WTC11 (cell line): ENCODE measurements at regions not wholly inside any gene's neighbourhood (a gene's known extent, or its start where the extent isn't known, plus 50 kb on each side); places are given as distances from the start of the nearest gene placed in this dataset.

Experiments used
- CTCF ChIP-seq: fragments of 200-600 bp; IDR thresholded peaks from 2 replicates; pipeline ENCODE4 v1.8.0; 2022; ENCODE audit warnings: antibody characterized with exemption
- E2F1 ChIP-seq: sonication (generic); formaldehyde crosslinking; IDR thresholded peaks from 2 replicates; pipeline ENCODE4 v1.8.0; 2022; ENCODE audit warnings: mild to moderate bottlenecking, missing genetic modification reagents
- E2F4 ChIP-seq: sonication (generic); formaldehyde crosslinking; IDR thresholded peaks from 2 replicates; pipeline ENCODE4 v1.8.1; 2022; ENCODE audit warnings: low read depth, mild to moderate bottlenecking, moderate library complexity, missing genetic modification reagents, borderline replicate concordance
- E2F5 ChIP-seq: sonication (generic); formaldehyde crosslinking; IDR thresholded peaks from 2 replicates; pipeline ENCODE4 v1.8.1; 2022; ENCODE audit warnings: mild to moderate bottlenecking, moderate library complexity, missing genetic modification reagents
- FOXK1 ChIP-seq: sonication (generic); formaldehyde crosslinking; IDR thresholded peaks from 2 replicates; pipeline ENCODE4 v1.8.0; 2022; ENCODE audit warnings: mild to moderate bottlenecking, moderate library complexity, missing genetic modification reagents
- IRF1 ChIP-seq: sonication (generic); formaldehyde crosslinking; IDR thresholded peaks from 2 replicates; pipeline ENCODE4 v1.8.0; 2023; ENCODE audit warnings: missing genetic modification reagents
- MAX ChIP-seq: sonication (generic); formaldehyde crosslinking; IDR thresholded peaks from 2 replicates; pipeline ENCODE4 v1.8.0; 2022; ENCODE audit warnings: mild to moderate bottlenecking, missing genetic modification reagents
- NR3C1 ChIP-seq: sonication (generic); formaldehyde crosslinking; conservative IDR thresholded peaks from 2 replicates; pipeline ENCODE4 v1.8.1; 2023; ENCODE audit warnings: low read depth, mild to moderate bottlenecking, missing genetic modification reagents
- SMAD3 ChIP-seq: sonication (generic); formaldehyde crosslinking; IDR thresholded peaks from 2 replicates; pipeline ENCODE4 v1.8.0; 2022; ENCODE audit warnings: missing genetic modification reagents, mild to moderate bottlenecking, borderline replicate concordance

- TF ChIP-seq MAX (CRISPR knock-in tag), result no peak
- TF ChIP-seq IRF1 (CRISPR knock-in tag), result no peak
- no peak for TF ChIP-seq CTCF
- TF ChIP-seq E2F1, result no peak
- no peak for TF ChIP-seq FOXK1 (CRISPR knock-in tag)
- no peak for TF ChIP-seq E2F4 (CRISPR knock-in tag)
- no peak for TF ChIP-seq SMAD3 (CRISPR knock-in tag)
- TF ChIP-seq NR3C1, result no peak
- no peak for TF ChIP-seq E2F5 (CRISPR knock-in tag)
Measured at GRCh38 chr11:28420099-28420498, 311.9 kb downstream of the METTL15 start.
